ENCODE measurements at regions not wholly inside any gene's neighbourhood (a gene's known extent, or its start where the extent isn't known, plus 50 kb on each side); places are given as distances from the start of the nearest gene placed in this dataset.

DNA sequence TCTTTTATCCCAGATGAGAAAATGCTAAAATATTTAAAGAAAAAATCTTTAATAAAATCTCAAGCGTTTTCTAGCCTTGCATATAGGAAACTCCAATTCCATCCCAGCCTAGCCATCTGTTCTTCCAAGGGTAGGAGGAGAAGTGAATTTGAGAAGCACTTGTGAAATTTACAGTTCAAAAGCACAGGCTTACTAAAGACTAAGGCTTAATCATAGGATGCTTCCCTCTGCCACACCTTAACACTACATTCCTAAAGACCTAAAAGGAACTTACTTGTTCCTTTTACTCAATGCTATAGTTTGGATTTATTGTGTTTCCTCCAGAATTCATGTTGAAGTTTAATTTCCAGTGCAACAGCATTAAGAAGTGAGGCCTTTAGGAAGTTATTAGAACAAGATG lies 764.8 kb upstream of the CADM2 start:
- no peak for TF ChIP-seq POLR2A (IDR thresholded peaks at IDR 0.05)
- no peak for TF ChIP-seq CTCF (IDR thresholded peaks at IDR 0.05)
